HG03175 (cell line): ENCODE measurements at regions not wholly inside any gene's neighbourhood (a gene's known extent, or its start where the extent isn't known, plus 50 kb on each side); places are given as distances from the start of the nearest gene placed in this dataset.

Experiments used
- ATAC-seq: cut with Tn5 transposase; IDR thresholded peaks from one replicate; pipeline ENCODE4 v1.9.1; 2021; ENCODE audit warnings: mild to moderate bottlenecking, moderate library complexity; ENCODE audit not compliant: unreplicated experiment

DNA sequence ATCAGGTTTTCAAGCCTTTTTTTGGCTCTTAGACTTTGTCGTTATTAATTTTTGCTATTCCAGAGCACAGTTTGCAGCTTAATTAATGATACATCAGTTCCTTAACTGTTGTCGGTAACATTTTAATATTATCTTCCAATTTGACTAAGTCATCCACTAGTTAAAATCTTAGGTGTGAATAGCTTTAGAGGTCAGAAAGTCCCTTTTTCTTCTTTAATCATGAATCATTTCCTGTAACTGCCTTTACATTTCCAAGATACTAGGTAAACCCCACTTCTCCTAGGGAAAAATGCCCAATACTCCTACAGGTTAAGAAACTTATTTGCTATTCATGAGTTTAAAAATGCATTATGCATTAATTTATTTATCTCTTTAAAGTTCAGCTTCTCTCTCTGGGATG lies 260.9 kb upstream of the CFAP20DC start:
- no peak for ATAC-seq

DNA sequence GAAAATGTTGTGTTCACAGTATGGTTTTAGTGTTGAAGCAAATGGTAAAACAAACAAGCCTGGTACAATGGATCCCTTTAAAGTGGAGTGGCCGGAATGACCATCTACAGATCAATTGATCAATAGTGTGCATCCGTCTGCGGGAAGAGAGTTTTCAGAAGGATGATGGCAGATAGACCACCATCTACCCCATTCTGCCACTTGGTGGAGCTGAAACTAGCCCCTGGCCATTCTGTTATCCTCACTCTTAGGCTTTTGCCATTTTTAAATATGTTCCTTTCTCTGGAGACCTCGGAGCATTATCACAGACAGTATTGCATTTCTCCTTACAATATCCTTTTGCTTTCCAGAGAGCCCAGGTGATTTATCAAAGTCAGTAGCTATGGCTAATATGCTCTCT lies 258.9 kb upstream of the CFAP20DC start:
- no peak for ATAC-seq

DNA sequence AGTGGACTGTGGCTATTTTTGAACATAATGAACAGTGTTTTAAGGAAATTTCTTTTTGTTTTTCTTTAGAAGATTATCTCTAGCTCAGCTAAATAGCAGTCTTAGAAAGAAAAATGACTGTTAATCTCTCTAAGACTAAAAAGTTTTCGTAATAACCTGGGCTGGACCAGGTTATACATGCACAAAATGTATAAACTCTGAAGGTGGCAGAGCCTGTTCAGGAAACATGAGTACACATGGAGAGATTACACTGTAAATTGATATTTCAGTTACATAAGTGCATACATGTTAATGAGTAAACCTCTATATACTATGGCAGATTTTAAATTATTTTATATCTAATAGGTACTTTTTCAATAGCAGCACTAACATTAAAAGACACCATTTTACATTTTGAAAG lies 258.2 kb upstream of the CFAP20DC start:
- no peak for ATAC-seq

DNA sequence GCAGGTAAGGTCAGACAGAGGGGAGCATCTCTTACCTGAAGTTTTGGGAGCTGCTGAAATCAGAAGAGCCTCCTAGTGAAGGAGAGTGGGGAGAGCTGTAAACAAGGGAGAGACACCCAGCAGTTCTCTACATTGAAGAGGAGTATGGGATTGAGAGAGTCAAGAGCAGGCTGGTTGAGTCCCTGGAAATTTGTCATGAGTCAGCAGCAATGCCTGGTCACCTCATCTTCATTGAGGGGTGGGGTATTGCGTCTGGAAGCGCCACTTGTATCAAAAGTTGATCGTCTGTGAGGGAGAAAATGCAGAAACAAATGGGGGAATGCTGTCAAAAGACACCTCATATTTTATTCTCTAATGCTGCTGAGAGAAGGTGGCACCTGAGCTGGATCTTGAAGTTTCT lies 256.6 kb upstream of the CFAP20DC start:
- no peak for ATAC-seq

DNA sequence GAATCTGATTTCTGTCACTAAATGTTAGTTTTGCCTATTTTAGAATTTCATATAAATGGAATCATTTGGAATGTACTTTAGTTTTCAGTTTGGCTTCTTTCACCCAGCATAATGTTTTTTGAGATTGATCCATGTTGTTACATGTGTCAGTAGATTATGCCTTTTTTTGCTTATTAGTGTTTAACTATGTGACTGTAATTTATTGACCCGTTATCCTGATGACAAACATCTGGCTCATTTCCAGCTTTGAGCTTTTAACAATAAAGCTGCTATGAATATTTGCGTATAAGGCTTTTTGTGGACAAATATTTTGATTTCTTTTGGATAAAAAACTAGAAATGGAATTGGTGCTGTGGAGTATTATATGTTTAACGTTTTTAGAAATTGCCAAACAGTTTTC lies 254.5 kb upstream of the CFAP20DC start:
- no peak for ATAC-seq

DNA sequence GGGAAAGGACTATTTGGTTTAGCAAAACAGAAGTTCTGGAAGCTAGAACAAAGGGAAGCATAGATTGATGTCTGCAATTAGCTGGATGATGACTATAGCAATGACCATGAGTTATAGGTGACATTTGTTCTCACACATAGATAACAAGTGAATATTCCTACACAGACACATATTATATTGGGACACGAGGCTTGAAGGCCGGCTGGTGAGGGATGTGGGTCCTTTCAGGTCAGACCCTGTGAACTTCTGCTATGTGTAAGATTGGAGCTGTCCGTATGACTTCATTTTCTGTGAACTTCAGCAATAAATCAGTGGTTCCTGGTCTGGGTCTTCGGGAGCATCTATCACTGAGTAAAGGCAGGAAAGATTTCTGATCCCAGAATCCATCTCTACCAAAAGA lies 253.6 kb upstream of the CFAP20DC start:
- ATAC-seq, result no peak

DNA sequence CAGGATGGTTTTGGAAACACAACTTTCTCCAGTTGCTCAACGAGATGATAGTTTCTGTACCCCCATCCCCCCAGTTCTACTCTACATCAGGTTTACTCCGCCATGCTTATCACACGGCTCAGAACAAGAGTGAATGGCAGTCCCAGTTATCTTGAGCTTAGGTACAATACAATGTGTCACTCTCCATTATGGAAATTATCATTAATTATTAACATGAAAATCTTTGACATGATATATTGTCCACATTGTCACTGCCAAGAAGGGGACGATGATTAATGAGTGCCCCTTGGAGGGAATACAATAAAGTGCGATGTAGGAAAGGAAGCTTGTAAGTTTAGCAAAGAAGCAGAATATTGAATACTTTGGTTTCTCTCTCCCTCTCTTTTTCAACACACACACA lies 252.6 kb upstream of the CFAP20DC start:
- no peak for ATAC-seq

DNA sequence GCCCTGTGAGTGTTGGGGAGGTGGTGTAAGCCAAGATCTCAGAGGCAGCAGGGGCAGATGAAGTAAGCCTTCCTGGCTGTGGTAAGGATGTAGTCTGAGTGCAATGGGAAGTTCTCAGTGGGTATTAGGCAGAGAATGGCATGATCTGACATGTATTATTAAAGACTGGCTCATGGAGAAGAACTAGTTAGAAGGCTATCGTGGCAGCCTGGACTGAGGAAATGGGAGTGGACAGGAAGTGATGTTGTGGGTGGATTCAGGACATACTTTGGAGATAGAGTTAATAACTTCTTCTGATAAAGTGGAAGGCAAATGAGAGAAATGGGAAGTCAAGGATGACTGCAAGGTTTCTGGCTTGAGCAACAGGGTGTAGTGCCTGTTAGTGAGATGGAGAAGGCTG lies 250.9 kb upstream of the CFAP20DC start:
- ATAC-seq, result no peak

DNA sequence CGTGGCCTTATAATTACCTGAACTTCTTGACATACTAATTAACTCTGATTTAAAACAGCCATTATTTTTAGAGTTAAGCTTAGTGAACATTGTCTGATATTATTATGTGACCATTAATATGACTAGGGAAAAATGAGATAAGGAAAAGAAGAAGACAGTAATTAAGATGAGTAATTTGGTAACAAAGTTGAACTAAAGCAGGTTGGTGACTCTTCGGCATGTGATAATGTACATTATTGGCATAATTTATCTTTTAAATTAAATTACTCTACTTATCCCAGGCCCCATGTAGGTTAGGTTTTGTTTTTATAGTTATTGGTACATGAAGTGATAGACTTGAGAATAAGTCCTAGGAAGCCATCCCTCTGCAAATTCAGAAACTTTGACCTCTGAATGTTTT lies 249.7 kb upstream of the CFAP20DC start:
- ATAC-seq, result no peak

DNA sequence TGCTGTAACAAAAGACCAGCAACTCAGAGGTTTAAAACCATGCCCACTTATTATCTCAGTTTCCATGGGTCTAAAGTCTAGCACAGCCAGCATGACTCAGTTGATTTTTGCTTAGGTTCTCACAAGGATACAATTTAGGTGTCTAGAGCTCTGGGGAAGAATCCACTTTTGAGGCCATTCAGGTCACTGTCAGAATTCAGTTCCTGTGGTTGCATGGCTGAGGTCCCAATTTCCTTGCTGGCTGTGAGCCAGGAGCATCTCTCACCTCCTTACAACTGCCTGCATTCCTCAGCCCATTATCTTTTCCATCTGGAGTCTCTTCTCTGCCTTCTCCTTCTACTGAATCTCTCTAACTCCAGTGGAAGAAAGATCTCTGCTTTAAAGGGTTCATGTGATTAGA lies 240.5 kb upstream of the CFAP20DC start:
- no peak for ATAC-seq

DNA sequence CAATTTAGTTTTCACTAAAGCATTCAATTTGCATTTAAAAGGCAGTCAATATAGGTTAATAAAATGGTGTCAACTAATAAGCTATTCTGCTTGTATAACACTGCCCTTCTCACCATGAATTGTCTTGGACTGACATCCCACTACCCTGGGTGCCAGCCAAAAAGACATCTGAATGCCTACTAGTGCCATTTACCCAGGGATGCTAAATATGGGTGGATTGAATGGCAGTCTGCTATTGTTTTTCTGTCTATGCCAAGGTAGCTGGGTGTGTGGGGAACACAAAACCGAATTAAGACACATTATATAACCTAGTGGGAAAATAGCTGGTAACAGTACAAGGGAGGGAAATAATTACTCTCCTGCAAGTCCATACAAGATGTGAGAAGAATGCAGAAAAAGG lies 240.0 kb upstream of the CFAP20DC start:
- ATAC-seq, result no peak

DNA sequence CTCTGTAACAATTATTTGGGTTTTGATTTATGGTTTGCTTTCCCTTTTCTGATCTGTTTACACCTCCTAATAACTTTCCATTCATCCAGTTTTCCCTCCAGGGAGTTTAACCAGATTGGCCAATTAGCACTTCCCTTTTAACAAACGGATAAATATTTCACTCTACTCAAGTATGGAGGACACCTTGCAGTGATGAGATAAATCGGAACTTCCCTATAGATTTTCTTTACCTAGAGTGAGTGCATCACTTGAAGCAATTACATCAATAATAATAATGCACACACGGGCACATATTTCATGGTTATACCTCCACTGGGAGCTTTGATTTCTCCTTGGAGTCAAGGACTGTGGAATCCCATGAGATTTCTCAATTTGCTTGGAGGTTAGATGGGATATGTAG lies 239.1 kb upstream of the CFAP20DC start:
- no peak for ATAC-seq

DNA sequence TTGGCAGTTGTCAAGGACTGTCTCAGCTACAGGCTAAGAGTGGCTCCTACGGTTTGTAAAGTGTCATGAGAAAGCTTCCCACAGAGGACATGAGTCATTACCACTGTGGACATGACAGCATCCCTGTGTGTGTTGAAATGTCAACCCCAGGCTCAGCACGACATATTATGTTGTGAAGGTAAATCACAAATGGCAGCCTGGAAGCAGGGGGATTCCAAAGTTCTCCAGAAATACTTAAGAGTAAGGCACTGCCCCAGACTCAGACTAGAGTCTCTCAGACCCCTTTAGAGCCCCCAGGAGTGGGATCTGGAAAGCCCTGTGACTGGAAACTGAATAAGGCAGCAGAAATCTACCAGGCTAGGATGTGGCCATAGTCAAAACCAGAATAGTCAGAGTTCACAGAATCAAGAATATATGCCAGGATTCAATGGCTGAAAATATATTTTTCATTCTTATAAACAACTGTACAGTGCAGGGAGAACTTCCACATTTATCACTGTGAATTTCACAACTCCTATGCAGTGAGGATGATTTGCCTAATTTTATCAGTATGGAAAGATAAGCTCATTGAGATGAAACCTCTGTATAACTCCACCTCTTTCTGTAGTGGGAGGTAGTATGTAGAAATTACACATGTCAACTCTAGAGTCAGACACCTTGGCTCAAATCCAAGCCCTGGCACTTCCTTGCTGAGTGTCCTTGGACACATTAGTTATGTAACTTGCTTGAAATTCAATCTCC lies 237.1 kb upstream of the CFAP20DC start:
- ATAC-seq, result no peak

DNA sequence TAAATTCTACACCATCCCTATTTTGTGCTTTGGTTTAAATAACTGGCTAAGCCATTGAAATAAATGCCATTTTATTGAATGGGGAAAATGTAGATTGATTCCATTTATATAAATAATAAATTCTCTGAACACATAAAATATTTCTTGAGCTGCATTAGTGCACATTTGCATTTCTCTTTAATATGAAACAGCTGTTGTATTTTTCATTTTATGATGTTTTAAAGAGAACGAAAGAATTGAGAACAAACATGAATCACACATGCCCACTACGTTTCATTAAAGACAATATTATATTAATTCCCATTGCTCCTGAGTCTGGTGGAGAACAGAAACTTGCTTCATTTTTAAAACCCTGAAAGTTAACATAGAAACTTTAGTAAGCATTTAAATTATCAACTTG lies 235.7 kb upstream of the CFAP20DC start:
- no peak for ATAC-seq

DNA sequence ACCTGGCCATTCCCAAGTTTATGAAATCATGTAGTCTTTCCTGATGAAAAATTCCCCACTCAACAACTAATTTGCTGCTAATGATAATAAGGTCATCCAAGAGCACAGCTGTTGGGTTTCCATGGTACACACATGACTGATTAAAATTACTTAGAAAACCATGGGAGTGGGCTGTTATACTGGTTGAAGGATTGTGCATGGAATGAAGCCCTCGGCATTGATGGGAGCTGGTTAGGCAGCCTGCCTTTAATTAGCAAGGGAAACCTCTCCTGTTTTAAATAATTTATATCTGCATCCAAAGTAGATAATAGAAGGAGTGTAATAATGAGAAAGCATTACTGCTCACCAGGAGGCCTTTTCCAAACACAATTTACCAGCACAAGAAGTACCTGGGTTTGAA lies 235.1 kb upstream of the CFAP20DC start:
- ATAC-seq, result no peak

DNA sequence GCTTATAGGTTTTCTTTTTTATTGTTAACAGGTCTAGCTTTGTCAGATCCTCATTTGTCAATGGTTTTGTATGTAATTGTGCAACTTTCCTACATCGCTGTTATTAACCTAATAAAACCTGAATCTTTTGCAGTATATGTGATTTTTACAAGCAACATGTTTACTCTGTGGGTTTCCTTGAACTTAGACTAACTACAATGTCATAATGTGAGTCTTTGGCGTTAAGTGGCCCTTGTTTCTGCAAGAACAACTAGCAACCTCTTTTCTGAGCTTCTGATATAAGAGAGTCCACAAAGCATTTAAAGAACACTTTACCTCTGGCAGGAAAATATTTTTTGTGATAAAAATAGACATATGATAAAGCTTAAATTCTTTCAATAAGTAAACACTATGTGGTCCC lies 230.3 kb upstream of the CFAP20DC start:
- no peak for ATAC-seq

DNA sequence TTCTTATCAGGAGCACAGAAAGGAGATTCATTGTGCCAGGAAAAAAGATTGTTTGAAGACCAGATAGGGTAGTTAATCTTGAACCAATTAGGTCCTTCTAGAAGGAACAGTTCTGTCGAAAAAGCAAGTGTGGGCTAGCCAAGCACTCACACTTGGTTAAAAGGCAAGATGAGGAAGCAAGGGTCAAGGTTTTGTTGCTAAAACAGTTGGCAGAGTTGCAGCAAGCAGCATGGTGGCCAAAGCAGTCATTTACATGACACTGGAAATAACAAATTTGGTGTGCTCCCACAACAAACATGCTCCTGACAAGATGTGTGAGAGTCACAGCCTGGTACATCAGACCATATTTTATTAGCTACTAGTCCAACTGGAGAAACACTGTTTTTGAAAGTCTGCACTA lies 228.0 kb upstream of the CFAP20DC start:
- ATAC-seq, result no peak

DNA sequence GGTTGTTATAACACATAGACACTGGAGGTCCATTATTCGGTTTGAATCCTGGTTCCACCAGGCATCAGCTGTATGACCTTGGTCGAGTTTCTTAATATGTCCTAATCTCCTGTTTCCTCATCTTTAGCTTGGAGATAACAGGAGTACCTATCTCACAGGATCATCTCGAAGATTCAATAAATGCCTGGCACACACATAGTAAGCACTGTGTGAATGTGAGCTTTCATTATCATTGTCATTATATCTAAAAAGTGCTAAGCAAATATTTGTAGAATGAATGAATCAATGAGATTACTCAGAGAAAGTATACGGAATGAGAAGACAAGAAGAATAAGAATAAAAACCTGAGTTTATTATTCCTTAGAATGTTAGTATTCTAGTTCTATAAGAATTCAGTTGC lies 227.4 kb upstream of the CFAP20DC start:
- no peak for ATAC-seq

DNA sequence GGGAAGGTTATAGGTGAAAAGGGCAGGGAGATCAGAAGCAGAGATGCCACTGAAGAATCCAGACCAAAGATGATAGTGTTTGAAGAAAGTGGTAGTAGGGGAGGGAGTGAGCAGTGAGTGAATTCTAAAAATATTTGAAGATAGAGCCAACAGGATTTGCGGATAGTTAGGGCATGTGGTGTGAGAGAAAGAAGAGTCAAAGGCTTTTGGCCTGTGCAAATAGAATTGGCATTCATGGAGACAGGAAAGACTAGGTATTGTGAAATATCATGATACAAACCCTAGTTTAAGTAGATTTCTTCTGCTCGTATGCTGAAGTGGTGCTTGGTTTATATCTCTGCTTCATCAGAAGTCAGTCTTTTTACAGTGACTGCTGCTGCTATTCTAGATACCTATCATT lies 224.2 kb upstream of the CFAP20DC start:
- ATAC-seq, result no peak

DNA sequence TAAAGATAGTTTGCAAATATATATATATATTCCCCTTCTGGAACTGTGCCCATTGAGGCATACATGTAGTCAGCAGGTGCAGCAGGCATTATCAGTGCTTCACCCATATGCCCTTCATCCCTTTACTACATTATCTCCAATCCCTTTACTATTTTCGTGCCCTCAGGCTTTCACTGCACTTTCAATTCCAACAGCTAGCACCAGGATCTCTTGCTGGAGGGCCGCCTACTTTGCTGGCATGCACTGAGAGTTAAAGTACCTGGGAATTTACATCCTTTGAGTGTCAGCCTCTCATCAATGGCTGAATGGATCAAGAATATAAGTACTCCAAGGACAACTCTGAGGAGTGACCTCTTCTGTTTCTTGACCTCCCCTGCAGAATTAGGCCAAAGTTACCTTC lies 222.1 kb upstream of the CFAP20DC start:
- no peak for ATAC-seq

DNA sequence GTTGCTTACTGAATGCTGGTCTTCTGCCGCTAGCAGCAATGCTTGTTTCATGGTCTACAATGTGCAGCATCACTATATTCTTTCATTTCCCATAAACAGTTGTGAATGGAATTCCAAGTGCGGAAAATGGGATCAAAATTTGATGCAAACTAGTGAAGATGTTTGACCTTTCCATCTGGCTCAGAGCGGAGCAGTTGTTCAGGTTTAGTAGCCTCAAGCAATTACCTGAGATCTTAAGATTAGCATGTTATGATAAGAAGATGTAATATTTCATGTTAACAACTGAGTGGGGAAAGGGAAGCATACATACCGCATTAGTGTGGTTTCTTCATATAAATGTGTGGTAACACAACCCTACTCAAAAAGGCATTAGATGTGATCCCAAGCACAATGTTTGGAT lies 221.1 kb upstream of the CFAP20DC start:
- no peak for ATAC-seq

DNA sequence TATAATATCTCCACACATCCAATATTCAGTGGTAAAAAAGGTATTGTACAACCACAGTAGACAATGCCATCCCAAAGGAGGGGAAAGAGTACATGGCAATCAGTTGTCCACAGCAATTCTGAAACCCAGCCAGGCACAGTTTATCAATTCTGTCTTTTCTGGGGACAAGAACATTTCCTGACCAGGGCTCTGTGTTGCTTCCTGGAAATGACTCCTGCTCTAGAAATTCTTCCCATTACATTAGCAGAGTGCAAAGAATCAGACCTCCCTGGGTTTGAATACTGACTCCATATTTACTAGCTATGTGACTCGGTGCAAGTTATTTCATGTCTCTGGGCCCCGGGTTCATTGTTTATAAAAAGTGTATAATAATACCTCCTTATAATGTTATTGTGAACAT lies 220.4 kb upstream of the CFAP20DC start:
- no peak for ATAC-seq

DNA sequence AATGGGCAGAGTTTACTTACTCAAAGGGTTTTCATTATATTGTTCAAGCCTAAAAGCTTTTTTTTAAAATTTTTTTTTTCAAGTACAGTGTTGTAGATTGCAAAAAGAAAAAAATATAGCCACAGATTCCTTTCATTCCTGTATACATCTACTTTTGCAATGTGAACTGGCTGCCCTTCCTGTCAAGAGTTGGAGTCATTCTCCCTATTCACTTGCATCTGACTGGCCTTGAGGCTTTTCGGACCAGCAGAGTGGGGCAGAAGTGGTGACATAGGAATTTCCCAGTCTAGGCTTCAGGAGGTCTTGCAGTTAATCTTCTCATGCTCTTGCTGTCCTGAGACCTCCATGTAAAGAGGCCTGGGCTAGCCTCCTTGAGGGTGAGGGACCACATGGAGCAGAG lies 218.3 kb upstream of the CFAP20DC start:
- ATAC-seq, result no peak
